HL-60 (cell line): ENCODE measurements at regions not wholly inside any gene's neighbourhood (a gene's known extent, or its start where the extent isn't known, plus 50 kb on each side); places are given as distances from the start of the nearest gene placed in this dataset.

Experiments
- DNase-seq, 2 experiments: peaks; one replicate each; pipeline ENCODE4 v3.0.0-alpha.2; 2010 to 2020; ENCODE audit warnings: low read depth in 1 of 2, low spot score in 1 of 2
- H3K27ac ChIP-seq: fragments of 250-450 bp; sonication (Bioruptor Pico); replicated peaks from 2 replicates; pipeline ENCODE4 v1.5.1; 2020; ENCODE audit warnings: mild to moderate bottlenecking, moderate library complexity
- H3K27me3 ChIP-seq: fragments of 250-450 bp; sonication (Bioruptor Pico); 2 replicates; pipeline ENCODE4 v1.5.1; 2021; ENCODE audit warnings: mild to moderate bottlenecking, moderate library complexity; ENCODE audit not compliant: insufficient read depth, poor library complexity, severe bottlenecking
- H3K4me3 ChIP-seq: replicated peaks from 2 replicates; pipeline ENCODE4 v1.5.1; 2011; ENCODE audit warnings: mild to moderate bottlenecking, control low read depth, low read length; ENCODE audit not compliant: insufficient read depth
- GABPA ChIP-seq: IDR thresholded peaks from 2 replicates; pipeline ENCODE4 v1.6.1; 2012; ENCODE audit warnings: low read depth
- POLR2AphosphoS5 ChIP-seq: IDR thresholded peaks from 2 replicates; pipeline ENCODE4 v1.6.1; 2012; ENCODE audit warnings: low read depth
- SPI1 ChIP-seq: IDR thresholded peaks from 2 replicates; pipeline ENCODE4 v1.6.1; 2012; ENCODE audit warnings: low read depth, mild to moderate bottlenecking, borderline replicate concordance
- TF ChIP-seq, protein P1 (sequence below): IDR thresholded peaks from 2 replicates; pipeline ENCODE4 v1.6.1; 2012; ENCODE audit warnings: low read depth; ENCODE audit not compliant: insufficient replicate concordance
- TF ChIP-seq, protein P2 (sequence below): IDR thresholded peaks from one replicate; pipeline ENCODE4 v1.5.1; 2011; ENCODE audit warnings: low read length, control low read depth, inconsistent platforms; ENCODE audit not compliant: insufficient read depth

DNA sequence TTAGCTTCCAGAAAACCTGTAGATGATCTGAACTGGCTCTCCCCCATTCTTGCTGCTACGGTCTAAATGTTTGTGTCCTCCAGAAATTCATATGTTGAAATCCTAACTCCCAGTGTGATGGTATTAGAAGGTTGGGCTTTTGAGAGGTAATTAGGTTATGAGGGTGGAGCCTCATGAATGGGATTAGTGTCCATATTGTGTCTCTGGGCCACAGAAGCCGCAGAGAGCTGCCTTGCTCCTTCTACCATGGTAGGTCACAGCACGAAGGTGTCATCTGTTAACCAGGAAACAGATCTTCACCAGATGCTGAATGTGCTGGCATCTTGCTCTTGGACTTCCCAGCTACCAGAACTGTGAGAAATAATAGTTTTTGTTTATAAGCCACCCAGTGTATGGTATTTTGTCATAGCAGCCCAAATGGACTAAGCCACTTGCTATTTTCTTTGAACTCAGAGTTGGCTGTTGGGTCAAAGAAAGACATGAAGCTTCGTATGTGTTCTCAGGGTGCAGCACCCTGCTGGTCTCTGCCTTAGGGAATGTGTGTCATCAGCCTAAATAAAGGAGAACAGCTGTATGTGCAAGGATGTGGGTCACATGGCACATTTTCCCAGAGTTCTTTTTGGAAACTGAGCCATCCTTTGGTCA lies 317.5 kb upstream of the SLCO3A1 start:
- Histone ChIP-seq H3K4me3 (no peak overlapping the region), H3K27me3 (peaks cover 2% of the 10 kb centered on the region), H3K27ac (no peak overlapping the region)
- TF ChIP-seq GABPA, result no peak
- TF ChIP-seq, protein P1, sequence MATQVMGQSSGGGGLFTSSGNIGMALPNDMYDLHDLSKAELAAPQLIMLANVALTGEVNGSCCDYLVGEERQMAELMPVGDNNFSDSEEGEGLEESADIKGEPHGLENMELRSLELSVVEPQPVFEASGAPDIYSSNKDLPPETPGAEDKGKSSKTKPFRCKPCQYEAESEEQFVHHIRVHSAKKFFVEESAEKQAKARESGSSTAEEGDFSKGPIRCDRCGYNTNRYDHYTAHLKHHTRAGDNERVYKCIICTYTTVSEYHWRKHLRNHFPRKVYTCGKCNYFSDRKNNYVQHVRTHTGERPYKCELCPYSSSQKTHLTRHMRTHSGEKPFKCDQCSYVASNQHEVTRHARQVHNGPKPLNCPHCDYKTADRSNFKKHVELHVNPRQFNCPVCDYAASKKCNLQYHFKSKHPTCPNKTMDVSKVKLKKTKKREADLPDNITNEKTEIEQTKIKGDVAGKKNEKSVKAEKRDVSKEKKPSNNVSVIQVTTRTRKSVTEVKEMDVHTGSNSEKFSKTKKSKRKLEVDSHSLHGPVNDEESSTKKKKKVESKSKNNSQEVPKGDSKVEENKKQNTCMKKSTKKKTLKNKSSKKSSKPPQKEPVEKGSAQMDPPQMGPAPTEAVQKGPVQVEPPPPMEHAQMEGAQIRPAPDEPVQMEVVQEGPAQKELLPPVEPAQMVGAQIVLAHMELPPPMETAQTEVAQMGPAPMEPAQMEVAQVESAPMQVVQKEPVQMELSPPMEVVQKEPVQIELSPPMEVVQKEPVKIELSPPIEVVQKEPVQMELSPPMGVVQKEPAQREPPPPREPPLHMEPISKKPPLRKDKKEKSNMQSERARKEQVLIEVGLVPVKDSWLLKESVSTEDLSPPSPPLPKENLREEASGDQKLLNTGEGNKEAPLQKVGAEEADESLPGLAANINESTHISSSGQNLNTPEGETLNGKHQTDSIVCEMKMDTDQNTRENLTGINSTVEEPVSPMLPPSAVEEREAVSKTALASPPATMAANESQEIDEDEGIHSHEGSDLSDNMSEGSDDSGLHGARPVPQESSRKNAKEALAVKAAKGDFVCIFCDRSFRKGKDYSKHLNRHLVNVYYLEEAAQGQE, result no peak
- no peak for TF ChIP-seq SPI1
- no peak for TF ChIP-seq POLR2AphosphoS5
- TF ChIP-seq, protein P2, sequence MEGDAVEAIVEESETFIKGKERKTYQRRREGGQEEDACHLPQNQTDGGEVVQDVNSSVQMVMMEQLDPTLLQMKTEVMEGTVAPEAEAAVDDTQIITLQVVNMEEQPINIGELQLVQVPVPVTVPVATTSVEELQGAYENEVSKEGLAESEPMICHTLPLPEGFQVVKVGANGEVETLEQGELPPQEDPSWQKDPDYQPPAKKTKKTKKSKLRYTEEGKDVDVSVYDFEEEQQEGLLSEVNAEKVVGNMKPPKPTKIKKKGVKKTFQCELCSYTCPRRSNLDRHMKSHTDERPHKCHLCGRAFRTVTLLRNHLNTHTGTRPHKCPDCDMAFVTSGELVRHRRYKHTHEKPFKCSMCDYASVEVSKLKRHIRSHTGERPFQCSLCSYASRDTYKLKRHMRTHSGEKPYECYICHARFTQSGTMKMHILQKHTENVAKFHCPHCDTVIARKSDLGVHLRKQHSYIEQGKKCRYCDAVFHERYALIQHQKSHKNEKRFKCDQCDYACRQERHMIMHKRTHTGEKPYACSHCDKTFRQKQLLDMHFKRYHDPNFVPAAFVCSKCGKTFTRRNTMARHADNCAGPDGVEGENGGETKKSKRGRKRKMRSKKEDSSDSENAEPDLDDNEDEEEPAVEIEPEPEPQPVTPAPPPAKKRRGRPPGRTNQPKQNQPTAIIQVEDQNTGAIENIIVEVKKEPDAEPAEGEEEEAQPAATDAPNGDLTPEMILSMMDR, result no peak
- DNase-seq, result no peak

DNA sequence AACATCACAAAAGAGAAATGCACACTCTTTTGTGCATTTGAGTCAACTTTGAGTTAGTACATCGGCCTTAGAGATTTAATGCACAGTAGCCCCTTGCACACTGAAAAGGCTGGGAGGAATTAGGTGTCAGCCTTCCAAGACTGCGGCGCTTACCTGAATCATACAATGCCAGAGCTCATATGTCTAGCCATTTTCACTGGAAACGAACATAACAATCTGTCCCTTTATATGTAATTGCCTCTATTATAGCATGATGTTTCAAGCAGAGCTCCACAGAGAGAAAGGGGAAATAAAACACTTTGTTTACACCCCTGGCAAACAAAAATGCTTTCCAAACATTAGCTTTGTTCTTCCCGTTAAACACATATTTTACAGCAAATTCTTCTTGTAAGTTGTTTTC lies 315.7 kb upstream of the SLCO3A1 start:
- Histone ChIP-seq H3K27ac (no peak overlapping the region), H3K27me3 (peaks cover 2% of the 10 kb centered on the region), H3K4me3 (no peak overlapping the region)
- DNase-seq, result no peak
- no peak for TF ChIP-seq POLR2AphosphoS5
- no peak for TF ChIP-seq SPI1
- TF ChIP-seq, protein P1, result no peak
- no peak for TF ChIP-seq GABPA
- TF ChIP-seq, protein P2, result no peak

DNA sequence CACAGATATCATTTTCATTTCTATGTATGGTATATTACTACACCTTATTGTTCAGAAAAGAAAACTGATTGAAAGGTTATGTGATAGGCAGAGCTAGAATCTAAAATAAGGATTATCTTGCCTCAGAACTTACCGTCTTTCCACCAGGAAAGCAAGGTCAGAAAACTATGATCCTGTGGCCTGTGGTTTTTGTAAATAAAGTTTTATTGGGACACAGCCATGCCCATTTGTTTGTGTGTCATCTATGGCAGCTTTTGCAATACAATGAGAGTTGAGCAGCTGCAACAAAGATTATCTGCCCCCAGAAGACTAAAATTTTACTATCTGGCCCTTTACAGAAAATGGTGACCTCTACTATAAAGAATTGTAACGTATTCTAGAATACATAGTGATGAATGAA lies 314.7 kb upstream of the SLCO3A1 start:
- Histone ChIP-seq H3K27ac (no peak overlapping the region), H3K4me3 (no peak overlapping the region), H3K27me3 (peaks cover 2% of the 10 kb centered on the region)
- TF ChIP-seq GABPA (no peak), SPI1 (no peak), POLR2AphosphoS5 (no peak)
- TF ChIP-seq, protein P2, result no peak
- TF ChIP-seq, protein P1, result no peak
- no peak for DNase-seq
